RPMI7951 (cell line): ENCODE measurements at regions not wholly inside any gene's neighbourhood (a gene's known extent, or its start where the extent isn't known, plus 50 kb on each side); places are given as distances from the start of the nearest gene placed in this dataset.

ENCODE experiments used
- DNase-seq: peaks from one replicate; pipeline ENCODE4 v3.0.0-alpha.2; 2012; ENCODE audit warnings: low read depth

DNA sequence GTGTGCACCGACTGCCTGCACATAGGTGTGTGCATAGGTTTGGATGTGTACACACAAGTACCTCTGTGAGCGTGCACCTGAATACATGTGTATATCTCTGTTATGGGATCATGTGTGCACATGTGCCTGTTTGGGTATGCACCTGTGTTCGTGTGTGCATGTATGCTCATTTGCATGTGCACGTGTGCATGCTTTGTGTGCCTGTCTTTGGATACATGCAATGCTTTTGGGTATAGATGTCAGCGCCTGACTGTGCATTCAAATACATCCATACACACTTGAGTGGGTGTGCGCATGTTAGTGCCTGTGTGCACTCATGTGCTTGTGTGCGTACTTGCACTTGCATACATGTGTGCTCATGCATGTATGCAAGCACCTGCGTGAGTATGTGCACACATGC, 258.1 kb downstream of the IRX2 start:
- DNase-seq: no peak

GRCh38 chr5:2492476-2492875, 259.0 kb downstream of the IRX2 start:
- no peak for DNase-seq

DNA sequence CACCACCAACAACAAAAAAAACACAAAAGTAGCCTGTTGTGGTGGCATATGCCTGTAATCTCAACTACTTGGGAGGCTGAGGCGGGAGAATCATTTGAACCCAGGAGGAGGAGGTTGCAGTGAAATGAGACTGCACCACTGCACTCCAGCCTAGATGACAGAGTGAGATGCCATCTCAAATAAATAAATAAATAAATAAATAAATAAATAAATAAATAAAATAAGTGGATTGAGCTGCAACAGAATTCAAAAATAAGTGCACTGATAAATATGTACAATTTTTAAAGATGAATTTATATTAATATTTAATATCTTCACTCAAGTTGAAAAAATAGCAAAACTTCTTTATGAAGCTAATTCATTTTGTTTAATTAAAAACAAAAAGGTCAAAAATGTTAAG, 259.6 kb downstream of the IRX2 start:
- DNase-seq: no peak

DNA sequence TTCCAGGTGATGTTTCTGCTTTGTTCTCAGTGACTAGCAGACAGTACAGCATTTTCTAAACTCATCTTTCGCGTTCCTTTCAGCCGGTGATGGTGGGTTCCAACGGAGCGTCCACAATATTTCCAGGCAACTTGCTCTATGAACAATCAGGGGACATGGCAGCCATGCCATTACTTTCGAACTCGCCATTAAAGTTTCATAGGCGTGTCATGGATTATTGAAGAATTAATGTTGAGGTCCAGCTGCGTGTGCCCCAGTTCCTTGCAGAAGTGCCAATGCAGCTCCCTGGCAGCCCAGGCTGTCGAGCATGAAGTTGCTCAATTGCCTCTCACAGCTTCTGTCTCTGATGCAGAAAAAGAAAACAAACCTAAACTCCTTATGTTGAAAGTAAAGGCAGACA, 262.2 kb downstream of the IRX2 start:
- DNase-seq: no peak

DNA sequence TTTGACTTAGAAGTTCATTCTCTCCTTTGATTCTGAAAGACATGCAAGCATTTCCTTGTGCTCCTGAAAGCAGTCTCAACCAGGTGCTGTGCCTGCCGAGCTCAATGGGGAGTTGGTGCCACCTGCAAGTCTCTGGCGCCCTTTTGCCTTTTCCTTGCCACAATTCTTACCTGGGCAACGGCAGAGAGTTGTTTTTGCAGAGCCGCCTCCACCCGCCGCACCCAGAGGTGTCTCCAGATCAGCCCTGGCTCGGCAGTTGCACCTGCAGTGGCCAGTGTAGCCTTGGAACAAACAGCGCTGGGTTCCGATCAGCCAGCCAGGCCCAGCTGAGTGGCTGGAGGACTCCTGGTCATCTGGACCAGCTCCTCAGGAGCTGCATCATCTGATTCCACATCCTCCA, 262.9 kb downstream of the IRX2 start:
- no peak for DNase-seq

- no peak for DNase-seq
Observed at GRCh38 chr5:2487152-2487763, 264.2 kb downstream of the IRX2 start.

GRCh38 chr5:2486373-2486772, 265.1 kb downstream of the IRX2 start:
- no peak for DNase-seq

DNA sequence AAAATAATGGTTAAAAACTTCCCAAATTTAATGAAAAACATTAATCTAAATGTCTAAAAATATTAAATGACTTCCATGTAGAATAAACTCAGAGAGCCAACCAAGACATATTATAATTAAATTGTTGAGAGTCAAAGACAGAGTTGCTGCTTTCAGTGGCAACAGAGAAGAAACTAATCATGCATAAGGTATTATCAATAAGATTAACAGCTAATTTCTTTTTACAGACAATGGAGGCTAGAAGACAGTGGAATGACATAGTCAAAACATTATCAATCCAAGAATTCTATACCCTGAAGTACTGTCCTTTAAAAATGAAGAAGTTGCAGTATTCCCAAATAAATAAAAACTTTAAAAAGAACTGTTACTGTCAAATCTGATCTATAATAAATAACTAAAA, 268.7 kb downstream of the IRX2 start:
- DNase-seq: no peak

DNA sequence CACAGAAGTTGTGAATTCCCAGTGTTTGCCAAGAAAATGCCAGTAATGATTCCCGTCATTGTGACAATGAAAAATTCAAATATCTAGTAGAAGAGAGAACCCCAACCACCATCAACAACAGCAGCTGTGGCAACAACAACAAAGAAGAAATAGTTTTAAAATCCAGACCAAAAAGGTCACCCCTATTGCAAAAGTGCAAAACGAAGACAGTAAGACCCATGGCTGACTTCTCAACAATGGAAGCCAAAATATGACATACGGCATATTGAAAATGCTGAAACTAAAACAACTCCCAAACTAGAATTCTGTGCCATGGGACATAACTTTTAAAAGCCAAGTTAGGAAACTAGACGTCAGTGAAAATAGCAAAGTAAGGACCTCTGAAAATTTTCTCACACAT, 270.6 kb downstream of the IRX2 start:
- DNase-seq: no peak

- DNase-seq: no peak
Observed at GRCh38 chr5:2475902-2476301, 275.6 kb downstream of the IRX2 start.

DNA sequence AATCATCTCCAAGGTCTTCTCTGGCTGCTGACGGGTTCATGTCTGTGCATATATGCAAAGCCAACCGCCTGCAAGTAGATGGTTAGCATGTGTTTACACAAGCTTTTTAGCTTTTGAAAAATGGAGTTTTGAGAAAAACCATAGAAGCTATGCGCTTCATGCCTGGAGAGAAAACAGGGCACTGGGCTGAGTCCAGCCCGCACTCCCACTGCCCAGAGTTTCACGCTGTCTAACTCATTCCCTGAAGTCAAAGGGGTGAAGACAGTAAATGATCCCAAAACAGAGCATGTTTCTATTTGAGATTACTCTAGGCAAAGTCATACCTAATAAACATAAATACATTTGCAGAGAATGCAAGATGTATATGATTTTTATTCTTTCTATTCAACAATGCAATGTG, 278.8 kb downstream of the IRX2 start:
- no peak for DNase-seq

DNA sequence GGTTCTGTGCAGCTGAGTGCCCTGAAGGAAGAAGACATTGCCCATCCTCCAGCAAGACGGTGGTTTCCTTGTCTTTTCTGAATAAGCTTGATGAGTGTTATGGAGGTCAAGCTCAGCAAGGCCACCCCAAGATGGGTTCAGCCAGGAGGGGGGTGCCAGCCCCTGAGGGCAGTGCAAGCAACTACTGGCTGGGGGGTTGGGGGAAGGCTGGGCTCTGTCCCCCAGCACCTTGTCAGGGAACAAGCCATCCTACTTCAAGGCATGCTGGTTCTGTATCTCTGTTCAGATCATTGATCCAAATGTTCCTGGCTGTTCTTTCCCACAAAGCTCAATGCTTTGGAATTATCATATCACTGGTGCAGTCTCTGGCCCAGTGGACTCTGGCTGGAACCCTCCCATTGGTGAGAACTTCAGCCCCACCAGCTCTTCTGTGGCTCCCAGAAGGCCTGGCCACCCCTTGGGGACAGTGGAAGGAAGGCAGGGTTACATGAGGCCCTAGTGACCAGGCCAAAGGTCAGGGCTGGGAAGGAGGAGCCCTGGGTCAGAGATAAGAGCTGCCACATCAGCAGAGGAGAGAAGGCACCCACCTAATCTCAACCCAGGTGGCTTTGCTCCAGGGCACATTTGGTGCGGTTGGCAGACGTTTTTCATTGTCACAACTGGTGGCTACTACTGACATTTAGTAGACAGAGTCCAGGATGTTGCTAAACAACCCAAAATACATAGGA, 280.2 kb downstream of the IRX2 start:
- no peak for DNase-seq

GRCh38 chr5:2466966-2467365, 284.5 kb downstream of the IRX2 start:
- no peak for DNase-seq

DNA sequence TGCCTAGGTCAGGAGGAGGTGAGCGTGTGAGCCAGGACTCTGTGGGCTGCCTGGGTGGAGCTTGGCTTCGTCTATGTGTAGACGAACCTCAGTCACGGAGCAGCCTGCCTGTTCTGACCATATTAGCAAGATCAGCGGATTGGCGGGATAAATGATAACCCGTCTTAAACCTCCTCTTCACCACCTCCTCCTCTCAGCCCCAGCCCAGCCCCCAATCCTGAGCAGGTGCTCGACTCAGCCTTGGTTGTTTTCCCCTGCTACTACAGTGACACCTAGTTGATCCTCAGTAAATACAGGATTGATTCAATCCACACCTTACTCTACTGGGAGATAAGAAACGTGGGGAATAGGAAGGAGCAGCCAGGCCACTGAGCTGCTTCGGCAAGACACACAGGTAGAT, 286.1 kb downstream of the IRX2 start:
- no peak for DNase-seq

GRCh38 chr5:2464141-2464540, 287.3 kb downstream of the IRX2 start:
- no peak for DNase-seq

GRCh38 chr5:2461701-2462691, 289.5 kb downstream of the IRX2 start:
- DNase-seq: no peak

- no peak for DNase-seq
Observed at GRCh38 chr5:2460098-2460497, 291.4 kb downstream of the IRX2 start.

DNA sequence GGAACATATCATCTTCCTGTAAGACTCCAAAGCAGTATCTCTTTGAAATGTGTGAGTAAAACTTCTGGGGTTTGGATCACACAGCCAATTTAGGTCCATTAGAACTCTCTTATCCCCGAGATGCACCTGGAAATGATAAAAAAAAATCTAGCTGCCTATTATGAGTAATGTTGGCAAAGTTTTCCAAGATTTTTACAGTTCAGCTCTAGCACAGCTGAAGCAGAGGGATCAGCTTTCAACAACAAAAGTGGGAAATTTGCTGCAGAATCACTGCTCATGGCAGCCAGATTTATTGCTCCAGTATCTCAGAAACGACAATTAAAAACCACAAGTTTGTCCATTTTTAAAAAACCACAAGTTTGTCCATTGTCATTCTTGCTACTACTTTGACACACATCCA, 292.2 kb downstream of the IRX2 start:
- no peak for DNase-seq

DNA sequence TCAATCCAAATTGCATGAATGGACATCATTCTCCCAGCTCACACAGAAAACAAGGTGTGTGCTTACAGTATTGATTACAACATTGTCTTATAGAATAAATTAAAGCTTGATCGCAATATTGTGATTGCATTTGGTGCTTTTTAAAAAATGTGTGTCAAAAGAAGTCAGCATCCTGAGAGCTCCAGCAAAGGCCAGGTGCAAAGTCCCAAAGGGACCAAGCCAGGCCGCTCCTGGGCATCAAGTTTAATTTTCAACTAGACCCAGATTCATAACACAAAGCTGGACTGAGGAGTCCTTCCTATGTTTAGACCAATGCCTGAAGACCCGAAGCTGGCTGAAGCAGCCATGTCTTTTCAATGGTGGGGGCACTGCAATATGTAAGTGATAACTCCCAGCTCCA, 295.6 kb downstream of the IRX2 start:
- no peak for DNase-seq

DNA sequence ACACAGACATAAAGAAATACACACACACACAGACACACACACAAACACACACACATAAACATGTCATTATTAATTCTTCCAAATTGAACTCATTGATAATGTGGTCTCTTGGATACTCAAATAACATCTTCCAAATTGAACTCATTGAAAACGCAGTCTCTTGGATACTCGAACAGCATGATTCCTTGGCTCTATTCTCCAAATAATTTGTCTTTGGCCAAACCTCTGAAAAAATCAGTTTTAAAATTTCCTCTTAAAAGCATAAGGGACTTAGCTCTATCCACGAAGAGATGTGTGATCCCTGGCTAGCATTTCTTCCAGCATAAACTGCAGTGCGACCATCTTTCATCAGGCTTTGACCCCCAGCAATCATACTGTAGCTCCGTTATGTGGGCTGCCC, 296.6 kb downstream of the IRX2 start:
- no peak for DNase-seq

- DNase-seq: no peak
Observed at GRCh38 chr5:2453781-2454180, 297.7 kb downstream of the IRX2 start.

- no peak for DNase-seq
Observed at GRCh38 chr5:2451100-2451499, 300.4 kb downstream of the IRX2 start.
